ENCODE measurements at regions not wholly inside any gene's neighbourhood (a gene's known extent, or its start where the extent isn't known, plus 50 kb on each side); places are given as distances from the start of the nearest gene placed in this dataset.

GRCh38 chr6:104212977-104213668, 646.6 kb downstream of the HACE1 start:
- TF ChIP-seq EP300 (IDR thresholded peaks at IDR 0.05) (no peak), CTCF (IDR thresholded peaks at IDR 0.05) (no peak), POLR2A (IDR thresholded peaks at IDR 0.05) (no peak)

Measured in tibial nerve (tissue), 4 donors.